SU-DHL-6 (cell line): ENCODE measurements at regions not wholly inside any gene's neighbourhood (a gene's known extent, or its start where the extent isn't known, plus 50 kb on each side); places are given as distances from the start of the nearest gene placed in this dataset.

Source experiments
- H2AFZ ChIP-seq: fragments of 200-600 bp; sonication (generic); 2 replicates; pipeline ENCODE4 v1.6.1; 2014; ENCODE audit warnings: low read depth, mild to moderate bottlenecking, moderate library complexity, mixed read lengths, antibody characterized with exemption, low read length; ENCODE audit not compliant: severe bottlenecking
- H3F3A ChIP-seq: fragments of 200-600 bp; shearing (Covaris generic); 2 replicates; pipeline ENCODE4 v1.6.0; 2016; ENCODE audit warnings: antibody characterized with exemption, mild to moderate bottlenecking; ENCODE audit not compliant: insufficient read depth
- H3K27ac ChIP-seq: fragments of 200-600 bp; sonication (generic); 2 replicates; pipeline ENCODE4 v1.5.1; 2016; ENCODE audit warnings: low read depth, mild to moderate bottlenecking, low read length, moderate library complexity, mixed read lengths
- H3K27me3 ChIP-seq: fragments of 200-600 bp; sonication (generic), shearing (Covaris generic); 2 replicates; pipeline ENCODE4 v1.6.0; 2014; ENCODE audit warnings: mild to moderate bottlenecking, low read length
- H3K36me3 ChIP-seq: fragments of 200-600 bp; sonication (generic); 2 replicates; pipeline ENCODE4 v1.6.1; 2014; ENCODE audit warnings: mild to moderate bottlenecking, low read length, mixed read lengths
- H3K4me2 ChIP-seq: fragments of 300-600, 200-600 bp; shearing (Covaris generic), sonication (generic); 2 replicates; pipeline ENCODE4 v1.6.0; 2014; ENCODE audit warnings: low read length, low read depth, mild to moderate bottlenecking; ENCODE audit not compliant: poor library complexity, severe bottlenecking
- H3K4me3 ChIP-seq: fragments of 200-600 bp; sonication (generic); 2 replicates; pipeline ENCODE4 v1.5.1; 2014; ENCODE audit warnings: antibody characterized with exemption, low read length, mild to moderate bottlenecking, mixed read lengths; ENCODE audit not compliant: insufficient read depth, poor library complexity, severe bottlenecking
- H3K79me2 ChIP-seq: fragments of 200-600 bp; sonication (generic); 2 replicates; pipeline ENCODE4 v1.6.1; 2014; ENCODE audit warnings: mild to moderate bottlenecking, low read length, moderate library complexity; ENCODE audit not compliant: insufficient read depth
- H3K9ac ChIP-seq: fragments of 200-600 bp; sonication (generic); 2 replicates; pipeline ENCODE4 v1.7.0; 2014; ENCODE audit warnings: mild to moderate bottlenecking, low read length
- H3K9me2 ChIP-seq: fragments of 200-600 bp; sonication (generic); replicated peaks from 2 replicates; pipeline ENCODE4 v1.6.1; 2014; ENCODE audit warnings: low read length; ENCODE audit not compliant: insufficient read depth
- H3K9me3 ChIP-seq: fragments of 200-600 bp; sonication (generic); 2 replicates; pipeline ENCODE4 v1.6.1; 2014; ENCODE audit warnings: low read length, mixed read lengths; ENCODE audit not compliant: insufficient read depth
- H4K20me1 ChIP-seq: fragments of 200-600 bp; sonication (generic); 2 replicates; pipeline ENCODE4 v1.6.1; 2014; ENCODE audit warnings: low read depth, mild to moderate bottlenecking, antibody characterized with exemption, low read length, moderate library complexity, mixed read lengths
- CTCF ChIP-seq: fragments of 200-600 bp; sonication (generic); IDR thresholded peaks from one replicate; pipeline ENCODE4 v1.5.1; 2017; ENCODE audit warnings: antibody characterized with exemption, mild to moderate bottlenecking, low read length, moderate library complexity; ENCODE audit not compliant: insufficient read depth, poor library complexity, severe bottlenecking
- EZH2phosphoT487 ChIP-seq: fragments of 200-600 bp; sonication (generic), shearing (Covaris generic); conservative IDR thresholded peaks from 2 replicates; pipeline ENCODE4 v1.6.1; 2018; ENCODE audit warnings: mild to moderate bottlenecking, antibody characterized with exemption, low read length, moderate library complexity, mixed read lengths

GRCh38 chr2:191539068-191539467 is 138.9 kb upstream of the NABP1 start:
- TF ChIP-seq CTCF (no peak), EZH2phosphoT487 (no peak)
- Histone ChIP-seq H3K9ac (no peak overlapping the region), H3K9me2 (no peaks in the 10 kb centered on the region), H3K9me3 (no peaks in the 10 kb centered on the region), H3K27ac (no peak overlapping the region), H3K4me2 (no peak overlapping the region), H3K79me2 (no peaks in the 10 kb centered on the region), H2AFZ (no peak overlapping the region), H3K36me3 (no peaks in the 10 kb centered on the region), H3K27me3 (no peaks in the 10 kb centered on the region), H4K20me1 (no peaks in the 10 kb centered on the region), H3F3A (no peaks in the 10 kb centered on the region), H3K4me3 (no peak overlapping the region)

GRCh38 chr2:191540681-191541080 is 137.3 kb upstream of the NABP1 start:
- no peak overlapping the region for H3K4me3 ChIP-seq
- no peaks in the 10 kb centered on the region for H3K9me2 ChIP-seq
- no peak overlapping the region for H3K27ac ChIP-seq
- no peaks in the 10 kb centered on the region for H3K9me3 ChIP-seq
- TF ChIP-seq EZH2phosphoT487: no peak
- no peaks in the 10 kb centered on the region for H3K36me3 ChIP-seq
- no peaks in the 10 kb centered on the region for H3K27me3 ChIP-seq
- no peaks in the 10 kb centered on the region for H4K20me1 ChIP-seq
- no peaks in the 10 kb centered on the region for H3K79me2 ChIP-seq
- no peak overlapping the region for H3K4me2 ChIP-seq
- no peak overlapping the region for H3K9ac ChIP-seq
- H3F3A ChIP-seq: no peaks in the 10 kb centered on the region
- H2AFZ ChIP-seq: no peak overlapping the region

- no peak overlapping the region for H3K4me2 ChIP-seq
- no peak overlapping the region for H3K27ac ChIP-seq
- no peaks in the 10 kb centered on the region for H3K36me3 ChIP-seq
- no peak overlapping the region for H3K4me3 ChIP-seq
- no peaks in the 10 kb centered on the region for H3K9me3 ChIP-seq
- H3K27me3 ChIP-seq: no peaks in the 10 kb centered on the region
- no peak for TF ChIP-seq EZH2phosphoT487
- no peak for TF ChIP-seq CTCF
- no peaks in the 10 kb centered on the region for H3K9me2 ChIP-seq
- H4K20me1 ChIP-seq: no peaks in the 10 kb centered on the region
- no peaks in the 10 kb centered on the region for H3F3A ChIP-seq
- H3K79me2 ChIP-seq: no peaks in the 10 kb centered on the region
- H2AFZ ChIP-seq: no peak overlapping the region
- H3K9ac ChIP-seq: no peak overlapping the region
Observed at GRCh38 chr2:191543708-191544107, 134.2 kb upstream of the NABP1 start.

- Histone ChIP-seq H3F3A (no peaks in the 10 kb centered on the region), H3K9ac (no peak overlapping the region), H3K79me2 (no peaks in the 10 kb centered on the region), H3K27ac (no peak overlapping the region), H3K4me3 (no peak overlapping the region), H3K27me3 (no peaks in the 10 kb centered on the region), H3K9me2 (no peaks in the 10 kb centered on the region), H3K36me3 (no peaks in the 10 kb centered on the region), H3K9me3 (no peaks in the 10 kb centered on the region), H3K4me2 (no peak overlapping the region), H2AFZ (no peak overlapping the region), H4K20me1 (no peaks in the 10 kb centered on the region)
- TF ChIP-seq EZH2phosphoT487 (no peak), CTCF (no peak)
Observed at GRCh38 chr2:191544461-191545062, 133.4 kb upstream of the NABP1 start.
